ENCODE measurements at regions not wholly inside any gene's neighbourhood (a gene's known extent, or its start where the extent isn't known, plus 50 kb on each side); places are given as distances from the start of the nearest gene placed in this dataset.

GRCh38 chr6:74860456-74860855, 345.4 kb downstream of the COL12A1 start:
- Histone ChIP-seq H2AFZ (ENCODE audit: low read length) (no peak overlapping the region), H3K36me3 (replicated peaks in 1 of 2; ENCODE audit: control insufficient read depth in 1 of 2, insufficient read depth in 2 of 2, low read length in 2 of 2) (no peaks in the 10 kb centered on the region), H3K4me3 (replicated peaks in 1 of 3; ENCODE audit: insufficient read depth in 1 of 3, low read depth in 2 of 3, low read length in 3 of 3) (no peak overlapping the region), H3K27me3 (ENCODE audit: control insufficient read depth in 1 of 2, insufficient read depth in 2 of 2, low read length in 2 of 2) (0 out of 5 replicates have a peak, but pooled peaks cover 0 to 4% of the 10 kb centered on the region in 2 experiments), H3K4me2 (ENCODE audit: low read depth, low read length) (no peak overlapping the region), H3K27ac (ENCODE audit: extremely low read length, insufficient read depth, low read length) (no peak overlapping the region), H3K9ac (ENCODE audit: insufficient read depth, low read depth, low read length) (no peak overlapping the region), H3K4me1 (ENCODE audit: insufficient read depth, low read length) (no peaks in the 10 kb centered on the region), H3K79me2 (ENCODE audit: insufficient read depth, low read length) (no peaks in the 10 kb centered on the region), H3K9me3 (ENCODE audit: low read length) (no peaks in the 10 kb centered on the region), H4K20me1 (ENCODE audit: insufficient read depth, low read length) (no peaks in the 10 kb centered on the region)
- TF ChIP-seq ZNF569 (CRISPR knock-in tag; IDR thresholded peaks at IDR 0.05; ENCODE audit: borderline replicate concordance) (no peak), HBP1 (CRISPR knock-in tag; IDR thresholded peaks at IDR 0.05; ENCODE audit: low read depth) (no peak), ZNF44 (CRISPR knock-in tag; IDR thresholded peaks at IDR 0.05) (no peak), PRPF4 (IDR thresholded peaks at IDR 0.05; ENCODE audit: low read depth, low read length, poor library complexity, severe bottlenecking) (no peak), ZSCAN25 (CRISPR knock-in tag; IDR thresholded peaks at IDR 0.05) (no peak), ZNF451 (CRISPR knock-in tag; IDR thresholded peaks at IDR 0.05) (no peak), ZNF674 (CRISPR knock-in tag; IDR thresholded peaks at IDR 0.05; ENCODE audit: low read depth) (no peak), PRMT3 (CRISPR knock-in tag; IDR thresholded peaks at IDR 0.05; ENCODE audit: borderline replicate concordance, low read depth) (no peak), ZNF350 (CRISPR knock-in tag; IDR thresholded peaks at IDR 0.05; ENCODE audit: borderline replicate concordance, low read depth) (no peak), ZNF232 (CRISPR knock-in tag; IDR thresholded peaks at IDR 0.05; ENCODE audit: borderline replicate concordance) (no peak), HDAC6 (IDR thresholded peaks at IDR 0.05; ENCODE audit: low read depth, low read length) (no peak), IRX3 (CRISPR knock-in tag; IDR thresholded peaks at IDR 0.05; ENCODE audit: borderline replicate concordance, low read depth) (no peak), CBFB (CRISPR knock-in tag; IDR thresholded peaks at IDR 0.05) (no peak), MIXL1 (CRISPR knock-in tag; IDR thresholded peaks at IDR 0.05) (no peak), HNF1A (IDR thresholded peaks at IDR 0.05; ENCODE audit: low read depth) (no peak), HNF1A (CRISPR knock-in tag; IDR thresholded peaks at IDR 0.05; ENCODE audit: borderline replicate concordance) (no peak), ZNF639 (CRISPR knock-in tag; conservative IDR thresholded peaks at IDR 0.05) (no peak), SMAD3 (CRISPR knock-in tag; IDR thresholded peaks at IDR 0.05) (no peak), ZNF652 (CRISPR knock-in tag; IDR thresholded peaks at IDR 0.05; ENCODE audit: borderline replicate concordance, low read depth) (no peak)
- BruUV-seq (replicated peaks): no TSS peak
- FAIRE-seq (no peak), DNase-seq (ENCODE audit: low spot score) (no peak), ATAC-seq (no peak)
- in situ Hi-C loops (cut with HindIII; ENCODE audit: extremely low pct_ligation_motif_present, low pct_unique_long_range_greater_than_20kb) (no loop called here), intact Hi-C loops (cut with micrococcal nuclease; ENCODE audit: unreplicated experiment) (no loop called here)
- ChIA-PET CTCF (ENCODE audit: low intra/inter-chr PET ratio, low total read pairs) (no interaction called here), POLR2A (no interaction called here)

Measured in HepG2 (cell line).